ENCODE measurements at regions not wholly inside any gene's neighbourhood (a gene's known extent, or its start where the extent isn't known, plus 50 kb on each side); places are given as distances from the start of the nearest gene placed in this dataset.

DNA sequence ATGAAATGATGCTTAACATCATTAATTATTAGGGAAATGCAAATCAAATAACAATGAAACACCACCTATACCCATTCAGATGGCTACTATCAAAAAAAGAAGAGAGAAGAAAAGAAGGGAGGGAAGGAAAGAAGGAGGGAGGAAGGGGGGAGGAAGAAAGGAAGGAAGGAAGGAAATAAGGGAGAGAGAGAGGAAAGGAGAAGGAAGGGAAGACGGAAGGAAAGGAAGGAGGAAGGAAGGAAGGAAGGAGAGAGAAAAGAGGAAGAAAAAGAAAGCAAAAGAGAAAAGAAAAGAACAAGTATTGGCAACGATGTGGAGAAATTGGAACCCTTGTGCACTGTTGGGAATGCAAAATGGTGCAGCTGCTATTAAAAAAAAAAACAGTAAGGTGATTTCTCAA, 363.3 kb downstream of the TNS1 start:
- TF ChIP-seq, protein P1, sequence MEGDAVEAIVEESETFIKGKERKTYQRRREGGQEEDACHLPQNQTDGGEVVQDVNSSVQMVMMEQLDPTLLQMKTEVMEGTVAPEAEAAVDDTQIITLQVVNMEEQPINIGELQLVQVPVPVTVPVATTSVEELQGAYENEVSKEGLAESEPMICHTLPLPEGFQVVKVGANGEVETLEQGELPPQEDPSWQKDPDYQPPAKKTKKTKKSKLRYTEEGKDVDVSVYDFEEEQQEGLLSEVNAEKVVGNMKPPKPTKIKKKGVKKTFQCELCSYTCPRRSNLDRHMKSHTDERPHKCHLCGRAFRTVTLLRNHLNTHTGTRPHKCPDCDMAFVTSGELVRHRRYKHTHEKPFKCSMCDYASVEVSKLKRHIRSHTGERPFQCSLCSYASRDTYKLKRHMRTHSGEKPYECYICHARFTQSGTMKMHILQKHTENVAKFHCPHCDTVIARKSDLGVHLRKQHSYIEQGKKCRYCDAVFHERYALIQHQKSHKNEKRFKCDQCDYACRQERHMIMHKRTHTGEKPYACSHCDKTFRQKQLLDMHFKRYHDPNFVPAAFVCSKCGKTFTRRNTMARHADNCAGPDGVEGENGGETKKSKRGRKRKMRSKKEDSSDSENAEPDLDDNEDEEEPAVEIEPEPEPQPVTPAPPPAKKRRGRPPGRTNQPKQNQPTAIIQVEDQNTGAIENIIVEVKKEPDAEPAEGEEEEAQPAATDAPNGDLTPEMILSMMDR (IDR thresholded peaks at IDR 0.05; ENCODE audit: borderline replicate concordance, extremely low read depth, low read length, poor library complexity, severe bottlenecking): no peak
- TF ChIP-seq EZH2 (IDR thresholded peaks at IDR 0.05; ENCODE audit: borderline replicate concordance, low read depth, low read length, severe bottlenecking): no peak
